Fibroblast of lung (primary cell): ENCODE measurements at regions not wholly inside any gene's neighbourhood (a gene's known extent, or its start where the extent isn't known, plus 50 kb on each side); places are given as distances from the start of the nearest gene placed in this dataset.

Experiments
- EZH2 ChIP-seq: IDR thresholded peaks from 2 replicates; pipeline ENCODE4 v1.5.1; 2012; ENCODE audit warnings: low read length, control low read depth, mild to moderate bottlenecking; ENCODE audit errors: missing control alignments
- TF ChIP-seq, protein P1 (sequence below), 2 donors: IDR thresholded peaks in 1 of 2; conservative IDR thresholded peaks in 1 of 2; 1 replicate in 1 of 2; 2 replicates in 1 of 2; pipeline ENCODE4 v1.5.1; 2011 to 2012; ENCODE audit warnings: low read length in 2 of 2, control low read depth in 1 of 2, inconsistent platforms in 1 of 2, low read depth in 1 of 2, mild to moderate bottlenecking in 1 of 2

GRCh38 chr5:63131626-63132285 lies 553.1 kb downstream of the LRRC70 start:
- no peak for TF ChIP-seq EZH2
- TF ChIP-seq, protein P1, sequence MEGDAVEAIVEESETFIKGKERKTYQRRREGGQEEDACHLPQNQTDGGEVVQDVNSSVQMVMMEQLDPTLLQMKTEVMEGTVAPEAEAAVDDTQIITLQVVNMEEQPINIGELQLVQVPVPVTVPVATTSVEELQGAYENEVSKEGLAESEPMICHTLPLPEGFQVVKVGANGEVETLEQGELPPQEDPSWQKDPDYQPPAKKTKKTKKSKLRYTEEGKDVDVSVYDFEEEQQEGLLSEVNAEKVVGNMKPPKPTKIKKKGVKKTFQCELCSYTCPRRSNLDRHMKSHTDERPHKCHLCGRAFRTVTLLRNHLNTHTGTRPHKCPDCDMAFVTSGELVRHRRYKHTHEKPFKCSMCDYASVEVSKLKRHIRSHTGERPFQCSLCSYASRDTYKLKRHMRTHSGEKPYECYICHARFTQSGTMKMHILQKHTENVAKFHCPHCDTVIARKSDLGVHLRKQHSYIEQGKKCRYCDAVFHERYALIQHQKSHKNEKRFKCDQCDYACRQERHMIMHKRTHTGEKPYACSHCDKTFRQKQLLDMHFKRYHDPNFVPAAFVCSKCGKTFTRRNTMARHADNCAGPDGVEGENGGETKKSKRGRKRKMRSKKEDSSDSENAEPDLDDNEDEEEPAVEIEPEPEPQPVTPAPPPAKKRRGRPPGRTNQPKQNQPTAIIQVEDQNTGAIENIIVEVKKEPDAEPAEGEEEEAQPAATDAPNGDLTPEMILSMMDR (conservative IDR thresholded peaks at IDR 0.05 in 1 of 2, IDR thresholded peaks at IDR 0.05 in 1 of 2; ENCODE audit: low read depth in 1 of 2, low read length in 2 of 2), result no peak
